ENCODE measurements at regions not wholly inside any gene's neighbourhood (a gene's known extent, or its start where the extent isn't known, plus 50 kb on each side); places are given as distances from the start of the nearest gene placed in this dataset.
A peak's percentile ranks its signal among the peaks of the same experiment; 100 is the strongest.

DNA sequence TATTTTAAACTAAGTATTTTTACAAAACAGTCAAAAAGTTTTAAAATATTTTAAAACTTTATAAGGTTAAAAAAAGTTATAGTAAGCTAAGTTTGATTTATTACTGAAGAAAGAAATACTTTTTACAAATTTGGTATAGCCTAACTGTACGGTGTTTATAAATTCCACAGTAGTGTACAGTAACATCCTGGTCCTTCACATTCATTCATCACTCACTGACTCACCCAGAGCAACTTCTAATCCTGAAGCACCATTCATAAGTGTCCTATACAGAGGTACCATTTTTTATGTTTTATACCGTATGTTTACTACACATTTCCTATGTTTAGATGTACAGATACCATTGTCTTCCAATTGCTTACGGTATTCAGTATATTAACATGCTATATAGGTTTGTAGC is 170.0 kb downstream of the KLHL28 start:
- no peak overlapping the region for H3K4me3 ChIP-seq (ENCODE audit: low read depth, low read length)
- TF ChIP-seq, protein P1, sequence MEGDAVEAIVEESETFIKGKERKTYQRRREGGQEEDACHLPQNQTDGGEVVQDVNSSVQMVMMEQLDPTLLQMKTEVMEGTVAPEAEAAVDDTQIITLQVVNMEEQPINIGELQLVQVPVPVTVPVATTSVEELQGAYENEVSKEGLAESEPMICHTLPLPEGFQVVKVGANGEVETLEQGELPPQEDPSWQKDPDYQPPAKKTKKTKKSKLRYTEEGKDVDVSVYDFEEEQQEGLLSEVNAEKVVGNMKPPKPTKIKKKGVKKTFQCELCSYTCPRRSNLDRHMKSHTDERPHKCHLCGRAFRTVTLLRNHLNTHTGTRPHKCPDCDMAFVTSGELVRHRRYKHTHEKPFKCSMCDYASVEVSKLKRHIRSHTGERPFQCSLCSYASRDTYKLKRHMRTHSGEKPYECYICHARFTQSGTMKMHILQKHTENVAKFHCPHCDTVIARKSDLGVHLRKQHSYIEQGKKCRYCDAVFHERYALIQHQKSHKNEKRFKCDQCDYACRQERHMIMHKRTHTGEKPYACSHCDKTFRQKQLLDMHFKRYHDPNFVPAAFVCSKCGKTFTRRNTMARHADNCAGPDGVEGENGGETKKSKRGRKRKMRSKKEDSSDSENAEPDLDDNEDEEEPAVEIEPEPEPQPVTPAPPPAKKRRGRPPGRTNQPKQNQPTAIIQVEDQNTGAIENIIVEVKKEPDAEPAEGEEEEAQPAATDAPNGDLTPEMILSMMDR (IDR thresholded peaks at IDR 0.05; ENCODE audit: low read depth, low read length): no peak
- DNase-seq (ENCODE audit: low read depth, low spot score): no peak
- in situ Hi-C loops (cut with HindIII; ENCODE audit: low sequenced_read_pairs): no loop called here

DNA sequence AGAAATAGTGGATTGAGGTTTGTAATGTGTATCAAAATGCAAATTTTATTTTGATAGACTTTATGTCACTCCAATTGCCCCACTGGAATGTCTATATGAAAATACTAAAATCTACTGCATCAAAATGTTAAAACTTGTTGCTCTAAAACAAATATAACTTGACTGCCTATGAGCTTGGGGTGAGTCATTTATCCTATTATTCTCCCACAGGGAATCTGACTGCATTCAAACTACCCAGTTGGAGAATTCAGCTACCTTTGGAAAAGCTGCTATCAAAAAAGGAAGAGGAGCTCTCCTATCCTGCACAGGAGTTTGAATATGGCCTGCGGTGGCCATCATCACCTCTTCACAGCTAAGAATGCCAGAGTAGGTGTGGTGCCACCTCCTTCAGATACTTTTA is 173.1 kb downstream of the KLHL28 start:
- no peak for DNase-seq (ENCODE audit: low read depth, low spot score)
- H3K4me3 ChIP-seq (ENCODE audit: low read depth, low read length): no peak overlapping the region
- in situ Hi-C loops (cut with HindIII; ENCODE audit: low sequenced_read_pairs): no loop called here
- TF ChIP-seq, protein P1 (IDR thresholded peaks at IDR 0.05; ENCODE audit: low read depth, low read length): no peak

DNA sequence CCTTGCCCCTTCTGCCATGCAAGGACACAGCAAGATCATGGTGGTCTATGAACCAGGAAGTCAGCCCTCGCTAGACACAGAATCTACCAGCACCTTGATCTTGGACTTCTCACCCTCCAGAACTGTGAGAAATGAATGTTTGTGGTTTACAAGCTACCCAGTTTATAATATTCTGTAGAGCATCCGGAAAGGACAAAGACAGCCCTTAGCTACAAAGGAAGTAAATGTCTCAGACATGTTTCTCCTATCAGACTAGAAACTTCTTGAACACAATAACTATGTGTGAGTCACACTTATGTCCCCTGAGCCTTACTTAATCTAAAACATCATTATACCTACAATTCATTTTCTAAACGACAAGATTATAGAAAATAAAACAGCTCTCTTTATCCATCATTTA is 176.7 kb downstream of the KLHL28 start:
- TF ChIP-seq, protein P1 (IDR thresholded peaks at IDR 0.05; ENCODE audit: low read depth, low read length): no peak
- DNase-seq (ENCODE audit: low read depth, low spot score): no peak
- in situ Hi-C loops (cut with HindIII; ENCODE audit: low sequenced_read_pairs): no loop called here
- H3K4me3 ChIP-seq (ENCODE audit: low read depth, low read length): no peak overlapping the region

DNA sequence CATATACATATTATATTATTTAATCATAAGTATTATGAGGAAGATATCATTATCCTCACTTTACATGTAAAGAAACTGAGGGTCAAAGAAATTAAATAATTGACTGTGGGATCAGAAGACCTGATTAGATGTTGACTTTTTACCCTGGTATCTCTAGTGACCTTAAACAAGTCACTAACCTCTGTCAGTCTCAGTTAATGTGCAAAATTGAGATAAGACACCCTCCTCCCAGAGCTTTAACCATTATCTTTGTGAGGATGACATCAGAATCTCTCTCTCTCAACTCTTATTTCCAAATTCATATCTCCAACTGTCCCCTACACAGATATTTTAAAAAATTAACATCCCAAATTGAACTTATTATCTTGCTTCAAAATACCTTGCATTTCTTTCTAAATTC is 177.8 kb downstream of the KLHL28 start:
- in situ Hi-C loops (cut with HindIII; ENCODE audit: low sequenced_read_pairs): no loop called here
- DNase-seq (ENCODE audit: low read depth, low spot score): no peak

DNA sequence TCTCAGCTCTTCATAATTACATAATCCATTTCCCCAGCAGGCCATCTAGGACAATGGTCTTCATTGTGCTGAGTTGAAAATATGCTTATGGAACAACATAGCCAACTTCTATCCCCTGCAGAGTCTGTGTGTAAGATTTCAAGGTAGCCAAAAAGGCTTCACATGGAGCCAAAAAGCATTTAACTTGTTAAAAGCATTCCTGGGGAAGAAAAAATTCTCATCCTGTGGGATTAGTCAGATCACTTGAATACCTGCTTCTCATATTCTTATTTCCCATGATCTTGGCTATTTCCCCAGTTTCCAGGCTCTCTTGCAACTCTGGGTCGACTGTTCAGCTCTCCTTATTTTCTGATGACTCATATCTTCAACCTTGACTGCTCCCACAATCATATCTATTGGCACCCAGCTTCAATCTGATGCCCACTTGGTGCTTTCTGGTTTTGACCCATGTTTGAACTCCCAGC is 178.9 kb downstream of the KLHL28 start:
- TF ChIP-seq, protein P1 (IDR thresholded peaks at IDR 0.05; ENCODE audit: low read depth, low read length): no peak
- DNase-seq (ENCODE audit: low read depth, low spot score): peak; percentile 70
- H3K4me3 ChIP-seq (ENCODE audit: low read depth, low read length): no peak overlapping the region
- in situ Hi-C loops (cut with HindIII; ENCODE audit: low sequenced_read_pairs): no loop called here

More for the DNA sequence above, 177.8 kb downstream of the KLHL28 start:
- TF ChIP-seq, protein P1 (IDR thresholded peaks at IDR 0.05; ENCODE audit: low read depth, low read length): no peak
- no peak overlapping the region for H3K4me3 ChIP-seq (ENCODE audit: low read depth, low read length)

DNA sequence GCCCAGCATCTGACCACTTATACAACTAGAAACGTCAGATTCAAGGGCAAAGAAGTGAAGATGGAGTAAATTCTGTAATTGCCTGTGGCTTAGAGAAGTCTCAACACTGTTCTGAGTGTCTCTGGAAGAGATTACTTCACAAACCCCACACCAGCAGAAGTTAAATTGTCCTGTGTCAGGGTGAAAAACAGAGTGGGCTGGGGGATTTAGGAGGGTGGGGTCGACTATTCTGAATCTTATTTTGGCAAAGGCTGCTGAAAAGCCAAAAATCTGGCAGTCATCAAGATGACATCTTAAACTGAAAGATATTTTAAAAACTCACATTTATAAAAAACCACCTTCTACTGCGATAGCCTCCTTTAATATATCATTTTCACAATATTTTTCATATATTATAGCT is 180.8 kb downstream of the KLHL28 start:
- DNase-seq (ENCODE audit: low read depth, low spot score): no peak

More for the DNA sequence above, 180.8 kb downstream of the KLHL28 start:
- TF ChIP-seq, protein P1 (IDR thresholded peaks at IDR 0.05; ENCODE audit: low read depth, low read length): no peak
- no peak overlapping the region for H3K4me3 ChIP-seq (ENCODE audit: low read depth, low read length)
- in situ Hi-C loops (cut with HindIII; ENCODE audit: low sequenced_read_pairs): no loop called here

All from astrocyte of the spinal cord (primary cell).